SK-N-SH (cell line): ENCODE measurements at regions not wholly inside any gene's neighbourhood (a gene's known extent, or its start where the extent isn't known, plus 50 kb on each side); places are given as distances from the start of the nearest gene placed in this dataset.

ENCODE experiments used
- CTCF ChIA-PET: fragments of 300-600, 350-600 bp; formaldehyde crosslinking; extraction: SDS; loops from one replicate; lab custom pipeline; 2021; lab: Yijun Ruan, JAX
- POLR2A ChIA-PET: fragments of 350-600 bp; sonication (Branson Sonifier 250); formaldehyde crosslinking; extraction: SDS; loops from one replicate; lab custom pipeline; 2020; ENCODE audit warnings: antibody characterized with exemption, inconsistent platforms; lab: Yijun Ruan, JAX
- DNase-seq: peaks from one replicate; pipeline ENCODE4 v3.0.0; 2012
- H2AFZ ChIP-seq: fragments of 200-600 bp; sonication (generic); 2 replicates; pipeline ENCODE4 v1.8.1; 2016; ENCODE audit warnings: antibody characterized with exemption, mild to moderate bottlenecking, low read depth
- H3F3A ChIP-seq: fragments of 200-600 bp; sonication (generic); replicated peaks from 2 replicates; pipeline ENCODE3; 2016; ENCODE audit warnings: antibody characterized with exemption, mild to moderate bottlenecking; ENCODE audit not compliant: insufficient read depth
- H3K27ac ChIP-seq, 2 experiments: fragments of 200-500 bp in 1 of 2; fragments of 200-600 bp in 1 of 2; sonication (Bioruptor generic) in 1 of 2; sonication (generic), shearing (Covaris generic) in 1 of 2; 2 replicates each; pipeline versions ENCODE4 v1.5.1 to v1.6.1; 2014 to 2016; ENCODE audit warnings: low read depth in 2 of 2, inconsistent platforms in 1 of 2, low read length in 1 of 2, mild to moderate bottlenecking in 1 of 2, mixed read lengths in 1 of 2
- H3K27me3 ChIP-seq: fragments of 200-600 bp; sonication (generic), shearing (Covaris generic); 2 replicates; pipeline ENCODE4 v1.6.1; 2016; ENCODE audit warnings: mixed run types; ENCODE audit not compliant: insufficient read depth
- H3K36me3 ChIP-seq, 2 experiments: fragments of 200-500 bp in 1 of 2; fragments of 200-600 bp in 1 of 2; sonication (Bioruptor generic) in 1 of 2; sonication (generic) in 1 of 2; replicated peaks in 1 of 2; 2 replicates each; pipeline versions ENCODE3 to v1.5.1; 2014 to 2016; ENCODE audit warnings: low read length in 1 of 2, mild to moderate bottlenecking in 1 of 2; ENCODE audit not compliant: insufficient read depth in 2 of 2, control insufficient read depth in 1 of 2
- H3K4me1 ChIP-seq, 2 experiments: fragments of 200-500 bp in 1 of 2; fragments of 200-600 bp in 1 of 2; sonication (Bioruptor generic) in 1 of 2; sonication (generic), shearing (Covaris generic) in 1 of 2; 2 replicates each; pipeline versions ENCODE4 v1.5.1 to v1.6.1; 2014 to 2016; ENCODE audit warnings: low read depth in 1 of 2, low read length in 1 of 2, mixed run types in 1 of 2; ENCODE audit not compliant: insufficient read depth in 2 of 2, control insufficient read depth in 1 of 2
- H3K4me2 ChIP-seq: fragments of 200-600 bp; sonication (generic), shearing (Covaris generic); 2 replicates; pipeline ENCODE4 v1.6.1; 2017; ENCODE audit warnings: mixed run types
- H3K4me3 ChIP-seq, 2 experiments: fragments of 200-500 bp in 1 of 2; fragments of 200-600 bp in 1 of 2; sonication (Bioruptor generic) in 1 of 2; sonication (generic), shearing (Covaris generic) in 1 of 2; 2 replicates each; pipeline versions ENCODE4 v1.5.1 to v1.8.1; 2014 to 2016; ENCODE audit warnings: low read depth in 2 of 2, inconsistent platforms in 1 of 2, low read length in 1 of 2, mild to moderate bottlenecking in 1 of 2, mixed read lengths in 1 of 2, moderate library complexity in 1 of 2
- H3K79me2 ChIP-seq: fragments of 200-600 bp; sonication (generic); 2 replicates; pipeline ENCODE4 v1.8.1; 2017; ENCODE audit warnings: mild to moderate bottlenecking; ENCODE audit not compliant: insufficient read depth
- H3K9ac ChIP-seq: fragments of 200-600 bp; sonication (generic); 2 replicates; pipeline ENCODE4 v1.6.1; 2017; ENCODE audit warnings: mixed run types
- H3K9me2 ChIP-seq: fragments of 200-600 bp; sonication (generic); 2 replicates; pipeline ENCODE4 v1.6.1; 2017; ENCODE audit warnings: mixed run types
- H3K9me3 ChIP-seq: fragments of 200-600 bp; sonication (generic); 2 replicates; pipeline ENCODE4 v1.6.1; 2017; ENCODE audit warnings: mixed run types, mild to moderate bottlenecking, moderate library complexity
- H4K20me1 ChIP-seq: fragments of 200-600 bp; sonication (generic); 2 replicates; pipeline ENCODE4 v1.6.1; 2017; ENCODE audit warnings: mild to moderate bottlenecking, mixed run types; ENCODE audit not compliant: insufficient read depth
- CHD2 ChIP-seq: fragments of 150-350 bp; IDR thresholded peaks from 2 replicates; pipeline ENCODE4 v1.6.1; 2018; ENCODE audit warnings: low read length; ENCODE audit not compliant: partially characterized antibody
- CTCF ChIP-seq: fragments of 200-600 bp; sonication (generic); IDR thresholded peaks from 2 replicates; pipeline ENCODE4 v1.6.1; 2017; ENCODE audit warnings: antibody characterized with exemption, mild to moderate bottlenecking, moderate library complexity
- ELF1 ChIP-seq: IDR thresholded peaks from 2 replicates; pipeline ENCODE4 v1.4.0; 2012
- EP300 ChIP-seq, 2 experiments: IDR thresholded peaks; 2 replicates each; pipeline versions ENCODE4 v1.4.0 to v1.6.1; 2012; ENCODE audit warnings: borderline replicate concordance in 1 of 2, low read depth in 1 of 2, low read length in 1 of 2
- EZH2phosphoT487 ChIP-seq: fragments of 200-600 bp; sonication (generic); IDR thresholded peaks from 2 replicates; pipeline ENCODE4 v1.6.1; 2017; ENCODE audit warnings: low read depth, mixed run types, mild to moderate bottlenecking, antibody characterized with exemption, moderate library complexity, borderline replicate concordance
- FOXM1 ChIP-seq: IDR thresholded peaks from 2 replicates; pipeline ENCODE4 v1.4.0; 2012; ENCODE audit warnings: low read depth, mild to moderate bottlenecking
- GATA2 ChIP-seq: sonication (generic); formaldehyde crosslinking; IDR thresholded peaks from 2 replicates; pipeline ENCODE4 v1.5.0; 2020; ENCODE audit warnings: mild to moderate bottlenecking, missing genetic modification reagents
- JUND ChIP-seq: IDR thresholded peaks from 2 replicates; pipeline ENCODE4 v1.4.0; 2012
- MXI1 ChIP-seq: IDR thresholded peaks from 2 replicates; pipeline ENCODE4 v1.6.1; 2012; ENCODE audit warnings: mild to moderate bottlenecking, low read depth, low read length, improper control_type of control experiment
- NRF1 ChIP-seq: IDR thresholded peaks from 2 replicates; pipeline ENCODE4 v1.6.1; 2012; ENCODE audit warnings: low read depth, mild to moderate bottlenecking, low read length
- POLR2AphosphoS5 ChIP-seq: IDR thresholded peaks from 2 replicates; pipeline ENCODE4 v1.6.1; 2012; ENCODE audit warnings: low read depth, low read length
- RAD21 ChIP-seq: IDR thresholded peaks from 2 replicates; pipeline ENCODE4 v1.6.1; 2012; ENCODE audit warnings: mild to moderate bottlenecking, low read length
- RCOR1 ChIP-seq: fragments of 150-350 bp; IDR thresholded peaks from 2 replicates; pipeline ENCODE4 v1.6.1; 2017; ENCODE audit warnings: antibody characterized with exemption, low read length
- RFX5 ChIP-seq: IDR thresholded peaks from 2 replicates; pipeline ENCODE4 v1.6.1; 2012; ENCODE audit warnings: mild to moderate bottlenecking, improper control_type of control experiment, low read length
- RXRA ChIP-seq: IDR thresholded peaks from 2 replicates; pipeline ENCODE4 v1.4.0; 2012; ENCODE audit warnings: low read depth, mild to moderate bottlenecking, borderline replicate concordance
- TAF1 ChIP-seq: IDR thresholded peaks from 2 replicates; pipeline ENCODE4 v1.6.1; 2012; ENCODE audit warnings: low read depth, mild to moderate bottlenecking, low read length, moderate library complexity, borderline replicate concordance
- TCF12 ChIP-seq: IDR thresholded peaks from 2 replicates; pipeline ENCODE4 v1.4.0; 2012
- TEAD4 ChIP-seq: IDR thresholded peaks from 2 replicates; pipeline ENCODE4 v1.4.0; 2012; ENCODE audit warnings: mild to moderate bottlenecking, borderline replicate concordance; ENCODE audit not compliant: insufficient read depth
- YY1 ChIP-seq: IDR thresholded peaks from 2 replicates; pipeline ENCODE4 v1.4.0; 2012; ENCODE audit warnings: low read depth, mild to moderate bottlenecking
- ZBTB33 ChIP-seq: IDR thresholded peaks from 2 replicates; pipeline ENCODE4 v1.4.0; 2012; ENCODE audit warnings: low read depth, borderline replicate concordance
- WGBS: methylation state at CpG from one replicate; pipeline ENCODE4 v1.1.6; 2017; ENCODE audit warnings: low lambda C conversion rate; 5-methylcytosine and 5-hydroxymethylcytosine counted together
- TF ChIP-seq, protein P1 (sequence below): IDR thresholded peaks from 2 replicates; pipeline ENCODE4; 2012
- TF ChIP-seq, protein P2 (sequence below): fragments of 150-350 bp; IDR thresholded peaks from 2 replicates; pipeline ENCODE4 v1.6.1; 2016; ENCODE audit warnings: mild to moderate bottlenecking, low read depth, low read length

DNA sequence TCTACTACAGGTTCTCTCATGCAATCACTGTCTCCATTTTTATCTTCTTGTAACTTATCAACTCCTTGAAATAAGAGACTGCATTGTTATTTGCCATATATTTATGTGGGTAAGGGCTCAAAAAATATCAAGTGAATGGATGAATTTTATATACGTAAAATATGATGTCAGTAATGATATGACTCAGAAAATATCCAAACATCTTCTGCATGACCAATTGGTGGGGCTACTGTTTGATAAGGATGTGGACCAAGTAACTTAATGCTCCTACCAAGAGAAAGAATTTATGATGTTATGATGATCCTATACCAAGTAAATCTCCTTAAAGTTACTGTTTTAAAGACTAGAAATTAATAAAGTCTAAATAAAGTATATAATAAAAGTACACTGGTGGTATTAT lies 103.7 kb downstream of the OGFRL1 start:
- Histone ChIP-seq H3F3A (peaks cover 16% of the 10 kb centered on the region), H3K4me2 (no peak overlapping the region), H3K9ac (no peak overlapping the region), H4K20me1 (no peaks in the 10 kb centered on the region), H3K36me3 (peaks cover 1 to 3% of the 10 kb centered on the region in 2 experiments), H3K79me2 (peaks cover 12% of the 10 kb centered on the region; the same call in 1 of the 2 replicates), H3K9me2 (no peaks in the 10 kb centered on the region), H3K4me3 (no peak overlapping the region), H3K9me3 (no peaks in the 10 kb centered on the region), H3K4me1 (peaks cover 2 to 29% of the 10 kb centered on the region in 2 experiments), H2AFZ (no peak overlapping the region), H3K27me3 (no peaks in the 10 kb centered on the region), H3K27ac (no peak overlapping the region)
- ChIA-PET CTCF (interaction anchor here (1.3 kb wide), 1 partner anchor 7 kb away, joined by 5 read pairs; no protein-coding TSS in a partner anchor), POLR2A (no interaction called here)
- WGBS, result 75% methylated on average over 1 of the region's 1 CpG
- DNase-seq, result no peak
- TF ChIP-seq TAF1 (no peak), POLR2AphosphoS5 (no peak), RXRA (no peak), NRF1 (no peak), YY1 (no peak), EP300 (IDR thresholded peaks at IDR 0.05; ENCODE audit: borderline replicate concordance in 1 of 2, low read depth in 1 of 2, low read length in 1 of 2) (no peak), RFX5 (no peak), GATA2 (CRISPR knock-in tag) (no peak), RAD21 (no peak), MXI1 (no peak), FOXM1 (no peak), JUND (no peak), CHD2 (no peak), ELF1 (no peak), TCF12 (no peak)
- TF ChIP-seq, protein P1, sequence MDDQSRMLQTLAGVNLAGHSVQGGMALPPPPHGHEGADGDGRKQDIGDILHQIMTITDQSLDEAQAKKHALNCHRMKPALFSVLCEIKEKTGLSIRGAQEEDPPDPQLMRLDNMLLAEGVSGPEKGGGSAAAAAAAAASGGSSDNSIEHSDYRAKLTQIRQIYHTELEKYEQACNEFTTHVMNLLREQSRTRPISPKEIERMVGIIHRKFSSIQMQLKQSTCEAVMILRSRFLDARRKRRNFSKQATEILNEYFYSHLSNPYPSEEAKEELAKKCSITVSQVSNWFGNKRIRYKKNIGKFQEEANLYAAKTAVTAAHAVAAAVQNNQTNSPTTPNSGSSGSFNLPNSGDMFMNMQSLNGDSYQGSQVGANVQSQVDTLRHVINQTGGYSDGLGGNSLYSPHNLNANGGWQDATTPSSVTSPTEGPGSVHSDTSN, result no peak

DNA sequence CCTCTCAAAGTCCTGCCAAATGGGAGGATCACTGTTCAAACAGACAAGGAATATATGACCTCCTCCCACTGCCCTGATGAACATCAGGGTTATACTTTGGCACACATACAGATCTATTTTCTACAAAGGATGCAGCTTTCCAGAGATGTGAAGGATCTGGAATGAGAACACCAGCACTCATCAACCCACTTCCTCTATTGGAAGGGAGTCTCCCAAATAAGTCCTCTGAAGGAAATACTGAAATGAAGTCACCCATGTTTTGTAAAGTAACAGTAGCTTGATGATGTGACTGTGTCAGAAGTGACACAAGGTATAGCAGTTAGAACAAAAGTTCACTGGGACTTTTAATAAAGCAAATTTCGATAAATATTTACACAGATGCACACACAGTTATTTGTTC lies 104.9 kb downstream of the OGFRL1 start:
- Histone ChIP-seq H3K36me3 (peaks cover 3 to 10% of the 10 kb centered on the region in 2 experiments), H3K9me3 (no peaks in the 10 kb centered on the region), H3K27ac (peak overlapping the region; percentile 22 to 71; a peak in 3 of 4 replicates), H3K9ac (peak overlapping the region; percentile 39; the same call in 1 of the 2 replicates), H3K79me2 (peaks cover 12% of the 10 kb centered on the region; the same call in 1 of the 2 replicates), H4K20me1 (no peaks in the 10 kb centered on the region), H3F3A (peaks cover 16% of the 10 kb centered on the region), H3K4me2 (peak overlapping the region; percentile 46), H3K9me2 (no peaks in the 10 kb centered on the region), H3K4me1 (peaks cover 2 to 29% of the 10 kb centered on the region in 2 experiments), H3K27me3 (no peaks in the 10 kb centered on the region), H3K4me3 (no peak overlapping the region; a peak in 1 of 4 replicates), H2AFZ (peak overlapping the region; percentile 21)
- DNase-seq, result no peak
- ChIA-PET POLR2A (no interaction called here), CTCF (interaction anchor here (1.3 to 2.1 kb wide), 2 partner anchors 8 to 10 kb away, joined by 5 to 7 read pairs; no protein-coding TSS in a partner anchor)
- WGBS, result 6% methylated on average over 1 of the region's 1 CpG
- no peak for TF ChIP-seq GATA2 (CRISPR knock-in tag)
- no peak for TF ChIP-seq JUND
- no peak for TF ChIP-seq CTCF
- TF ChIP-seq ZBTB33, result no peak
- TF ChIP-seq, protein P2, sequence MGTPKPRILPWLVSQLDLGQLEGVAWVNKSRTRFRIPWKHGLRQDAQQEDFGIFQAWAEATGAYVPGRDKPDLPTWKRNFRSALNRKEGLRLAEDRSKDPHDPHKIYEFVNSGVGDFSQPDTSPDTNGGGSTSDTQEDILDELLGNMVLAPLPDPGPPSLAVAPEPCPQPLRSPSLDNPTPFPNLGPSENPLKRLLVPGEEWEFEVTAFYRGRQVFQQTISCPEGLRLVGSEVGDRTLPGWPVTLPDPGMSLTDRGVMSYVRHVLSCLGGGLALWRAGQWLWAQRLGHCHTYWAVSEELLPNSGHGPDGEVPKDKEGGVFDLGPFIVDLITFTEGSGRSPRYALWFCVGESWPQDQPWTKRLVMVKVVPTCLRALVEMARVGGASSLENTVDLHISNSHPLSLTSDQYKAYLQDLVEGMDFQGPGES, result no peak
- no peak for TF ChIP-seq ELF1
- TF ChIP-seq, protein P1, result no peak
- no peak for TF ChIP-seq EP300 (IDR thresholded peaks at IDR 0.05; ENCODE audit: borderline replicate concordance in 1 of 2, low read depth in 1 of 2, low read length in 1 of 2)
- no peak for TF ChIP-seq EZH2phosphoT487
- TF ChIP-seq RCOR1, result no peak
- TF ChIP-seq TEAD4, result no peak
- no peak for TF ChIP-seq FOXM1
